Daoy (cell line): ENCODE measurements at regions not wholly inside any gene's neighbourhood (a gene's known extent, or its start where the extent isn't known, plus 50 kb on each side); places are given as distances from the start of the nearest gene placed in this dataset.

ENCODE experiments used
- DNase-seq: peaks from one replicate; pipeline ENCODE4 v3.0.0-alpha.2; 2015; ENCODE audit warnings: low read depth

GRCh38 chr2:30368258-30368657 lies 78.8 kb upstream of the LCLAT1 start:
- DNase-seq: peak; percentile 64

- DNase-seq: no peak
Observed at GRCh38 chr2:30371028-30371689, 75.9 kb upstream of the LCLAT1 start.

GRCh38 chr2:30371772-30372373 lies 75.2 kb upstream of the LCLAT1 start:
- DNase-seq: no peak

GRCh38 chr2:30372826-30373225 lies 74.2 kb upstream of the LCLAT1 start:
- DNase-seq: no peak

- DNase-seq: peak; percentile 69
Observed at GRCh38 chr2:30373881-30374302, 73.2 kb upstream of the LCLAT1 start.

- DNase-seq: no peak
Observed at GRCh38 chr2:30374380-30374779, 72.7 kb upstream of the LCLAT1 start.

- DNase-seq: no peak
Observed at GRCh38 chr2:30375915-30376314, 71.1 kb upstream of the LCLAT1 start.

- DNase-seq: no peak
Observed at GRCh38 chr2:30379481-30379880, 67.6 kb upstream of the LCLAT1 start.

- DNase-seq: no peak
Observed at GRCh38 chr2:30380824-30381223, 66.2 kb upstream of the LCLAT1 start.

- no peak for DNase-seq
Observed at GRCh38 chr2:30382162-30382783, 64.8 kb upstream of the LCLAT1 start.

GRCh38 chr2:30382995-30383394 lies 64.1 kb upstream of the LCLAT1 start:
- no peak for DNase-seq

GRCh38 chr2:30385327-30385726 lies 61.7 kb upstream of the LCLAT1 start:
- peak; percentile 28 for DNase-seq

- DNase-seq: no peak
Observed at GRCh38 chr2:30392097-30392496, 54.9 kb upstream of the LCLAT1 start.

GRCh38 chr2:30393510-30393909 lies 53.5 kb upstream of the LCLAT1 start:
- no peak for DNase-seq

- no peak for DNase-seq
Observed at GRCh38 chr2:30394096-30394495, 53.0 kb upstream of the LCLAT1 start.

GRCh38 chr2:30396436-30397232 lies 50.4 kb upstream of the LCLAT1 start:
- DNase-seq: no peak
